Pancreas (tissue), 10 donors: ENCODE measurements at regions not wholly inside any gene's neighbourhood (a gene's known extent, or its start where the extent isn't known, plus 50 kb on each side); places are given as distances from the start of the nearest gene placed in this dataset.
"Not testable (repeated sequence)": the region's sequence is repeated elsewhere in the genome, so short reads cannot be mapped to it uniquely, and the experiment has no call there.

Source experiments
- ATAC-seq, 4 donors: fragments of 200-7000 bp; cut with Tn5 transposase; one replicate each; pipeline versions ENCODE4 v1.8.0 to v1.9.1; 2020; ENCODE audit warnings: mild to moderate bottlenecking in 4 of 4, moderate library complexity in 4 of 4
- DNase-seq, 6 donors: peaks; one replicate each; pipeline ENCODE4 v3.0.0-alpha.2; 2020
- FAIRE-seq: peaks from 2 replicates; lab custom pipeline; 2012; peaks lifted over from hg19 to GRCh38; lab: Jason Lieb, UNC
- H3K27ac ChIP-seq, 4 donors: fragments of 200-600 bp; sonication (generic); 1 replicate in 3 of 4; 2 replicates in 1 of 4; pipeline versions ENCODE4 v1.5.0 to v1.8.0; 2020
- H3K27me3 ChIP-seq, 4 donors: fragments of 200-600 bp; one replicate each; pipeline ENCODE4 v1.8.0; 2021
- H3K36me3 ChIP-seq, 3 donors: fragments of 200-600 bp; sonication (generic) in 1 of 3; one replicate each; pipeline versions ENCODE4 v1.5.0 to v1.8.0; 2020 to 2021
- H3K4me1 ChIP-seq, 3 donors: fragments of 200-600 bp; one replicate each; pipeline ENCODE4 v1.8.0; 2021
- H3K4me3 ChIP-seq, 4 donors: fragments of 200-600 bp; sonication (generic) in 2 of 4; one replicate each; pipeline versions ENCODE4 v1.5.0 to v1.8.0; 2020 to 2021
- H3K9me3 ChIP-seq, 4 donors: fragments of 200-600 bp; one replicate each; pipeline ENCODE4 v1.8.0; 2021
- CTCF ChIP-seq, 4 donors: fragments of 200-600 bp; sonication (generic) in 3 of 4; IDR thresholded peaks; one replicate each; pipeline versions ENCODE4 v1.5.0 to v1.8.0; 2021; ENCODE audit warnings: antibody characterized with exemption in 4 of 4
- WGBS, 2 donors: extraction: QIAGEN DNeasy Blood & Tissue Kit; methylation state at CpG; one replicate each; pipeline ENCODE4 v1.1.7; 2013; 5-methylcytosine and 5-hydroxymethylcytosine counted together
- intact Hi-C, 3 donors: fragments of 100-400 bp; cut with DNase I; formaldehyde crosslinking; loops; one replicate each; pipeline versions ENCODE4 v1.11.1 to v1.14.2; 2022
- donor health status: healthy with polysubstance abuse.
- donor health status: DM: no; HTN: no; CAD: no; lungs with moderate emphysema.
- donor health status: DM: no; HTN: no; CAD: no.
- donor health status: control.
- donor health status: control.
- donor health status: Bipolar disorder and iron deficiency.
- donor health status: DM: yes; HTN: yes; CAD: no.
- donor health status: DM: no; HTN: no; CAD: no.
- donor health status: DM: no; HTN: no; CAD: no.
- donor health status: DM: yes; HTN: yes; CAD: no.

DNA sequence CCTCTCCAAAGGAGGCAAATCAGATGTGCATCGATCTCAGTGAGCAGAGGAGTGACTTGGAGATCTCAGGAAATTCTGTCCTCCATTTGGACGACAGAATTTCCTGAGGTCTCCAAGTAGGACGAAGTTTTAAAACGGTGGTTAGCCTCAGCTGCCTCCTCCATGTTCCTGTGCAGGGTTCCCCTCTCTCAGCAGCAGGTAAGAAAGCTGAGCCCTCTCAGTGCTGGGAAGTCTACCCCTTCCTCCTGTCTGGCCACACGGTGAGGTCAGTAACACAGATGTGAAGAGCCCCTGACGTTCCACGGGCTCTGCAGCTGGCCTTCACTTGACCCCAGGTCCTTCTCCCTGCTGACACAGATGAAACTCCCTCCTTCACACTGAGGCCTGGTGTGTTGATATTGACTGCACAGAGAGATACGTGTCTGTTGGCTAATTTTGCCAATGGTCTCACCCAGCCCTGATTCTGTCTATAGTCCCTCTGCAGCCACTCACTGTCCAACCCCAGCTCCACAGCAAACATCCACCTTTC is 607.4 kb upstream of the B3GAT1 start:
- H3K36me3 ChIP-seq: no peaks in the 10 kb centered on the region
- no peak overlapping the region for H3K4me3 ChIP-seq
- H3K4me1 ChIP-seq: no peaks in the 10 kb centered on the region
- H3K9me3 ChIP-seq: no peaks in the 10 kb centered on the region
- intact Hi-C loops: no loop called here
- H3K27ac ChIP-seq: no peak overlapping the region
- no peak for FAIRE-seq
- DNase-seq: no peak
- ATAC-seq: no peak
- WGBS, 2 donors: 39 to 68% methylated on average over 8 of the region's 8 CpGs
- TF ChIP-seq CTCF (IDR thresholded peaks at IDR 0.05): no peak
- H3K27me3 ChIP-seq: peaks cover 0 to 6% (median 0%) of the 10 kb centered on the region in 4 donors

GRCh38 chr11:135017296-135017695 is 605.3 kb upstream of the B3GAT1 start:
- DNase-seq (no peak), FAIRE-seq (no peak), ATAC-seq (no peak)
- H3K36me3 ChIP-seq: no peaks in the 10 kb centered on the region
- H3K27me3 ChIP-seq: peaks cover 0 to 6% (median 0%) of the 10 kb centered on the region in 4 donors
- no peak for TF ChIP-seq CTCF (IDR thresholded peaks at IDR 0.05)
- no peaks in the 10 kb centered on the region for H3K9me3 ChIP-seq
- H3K27ac ChIP-seq: no peak overlapping the region
- 42 to 51% methylated on average over 4 of the region's 4 CpGs for WGBS, 2 donors
- no peaks in the 10 kb centered on the region for H3K4me1 ChIP-seq
- intact Hi-C loops: no loop called here
- H3K4me3 ChIP-seq: no peak overlapping the region

DNA sequence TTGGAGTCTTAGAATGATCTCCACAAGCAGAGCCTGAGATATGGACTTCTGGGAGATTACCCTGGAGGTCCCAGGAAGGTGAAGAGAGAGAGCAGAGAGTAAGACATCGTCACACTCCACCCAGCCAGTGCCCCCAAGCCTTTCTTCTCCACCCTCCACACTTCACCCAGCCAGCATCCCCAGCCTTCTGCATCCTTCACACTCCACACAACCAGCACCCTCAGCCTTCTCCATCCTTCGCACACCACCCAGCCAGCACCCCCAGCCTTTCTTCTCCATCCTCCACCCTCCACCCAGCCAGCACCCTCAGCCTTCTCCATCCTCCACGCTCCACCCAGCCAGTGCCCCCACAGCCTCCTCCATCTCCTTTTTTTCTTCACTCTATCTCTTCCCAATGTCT is 603.9 kb upstream of the B3GAT1 start:
- Histone ChIP-seq H3K27me3 (peaks cover 0 to 6% (median 0%) of the 10 kb centered on the region in 4 donors), H3K27ac (no peak overlapping the region), H3K4me1 (no peaks in the 10 kb centered on the region), H3K4me3 (no peak overlapping the region), H3K36me3 (no peaks in the 10 kb centered on the region), H3K9me3 (no peaks in the 10 kb centered on the region)
- no peak for DNase-seq
- WGBS, 2 donors: 49 to 63% methylated on average over 3 of the region's 3 CpGs
- no peak for ATAC-seq
- TF ChIP-seq CTCF (IDR thresholded peaks at IDR 0.05): no peak
- no peak for FAIRE-seq
- intact Hi-C loops: no loop called here

- FAIRE-seq, H3K27me3 ChIP-seq, H3K27ac ChIP-seq, H3K36me3 ChIP-seq, ATAC-seq, H3K4me3 ChIP-seq, intact Hi-C loops, H3K9me3 ChIP-seq, H3K4me1 ChIP-seq, DNase-seq: not testable (repeated sequence)
- WGBS, 2 donors: 70 to 82% methylated on average over 2 of the region's 2 CpGs
These were observed 599.3 kb upstream of the B3GAT1 start for GRCh38 chr11:135011313-135011712.

DNA sequence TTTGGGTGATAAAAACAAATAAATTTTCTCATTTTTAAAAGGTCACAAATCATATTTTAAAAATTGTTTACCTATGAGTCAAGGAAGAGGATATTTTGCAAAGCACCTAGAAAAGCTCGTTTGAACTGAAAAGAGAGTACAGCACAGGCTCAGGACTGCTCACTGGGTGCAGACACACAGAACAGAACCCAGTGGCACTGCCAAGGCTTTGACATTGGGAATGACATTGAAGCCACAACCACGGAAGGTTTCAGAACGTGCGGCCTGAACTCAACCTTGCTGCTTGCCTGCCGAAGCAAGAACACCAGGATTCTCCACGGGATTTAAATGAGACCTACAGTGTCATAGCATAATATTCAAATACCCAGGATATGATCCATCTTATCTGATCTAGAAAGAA is 597.1 kb upstream of the B3GAT1 start:
- Histone ChIP-seq H3K36me3 (no peaks in the 10 kb centered on the region), H3K4me1 (no peaks in the 10 kb centered on the region), H3K4me3 (no peak overlapping the region), H3K27me3 (peaks cover 0 to 12% (median 0%) of the 10 kb centered on the region in 4 donors), H3K9me3 (no peaks in the 10 kb centered on the region), H3K27ac (no peak overlapping the region)
- FAIRE-seq: no peak
- intact Hi-C loops: no loop called here
- no peak for DNase-seq
- no peak for TF ChIP-seq CTCF (IDR thresholded peaks at IDR 0.05)
- 51 to 62% methylated on average over 6 of the region's 6 CpGs for WGBS, 2 donors
- no peak for ATAC-seq
